ENCODE measurements at regions not wholly inside any gene's neighbourhood (a gene's known extent, or its start where the extent isn't known, plus 50 kb on each side); places are given as distances from the start of the nearest gene placed in this dataset.

DNA sequence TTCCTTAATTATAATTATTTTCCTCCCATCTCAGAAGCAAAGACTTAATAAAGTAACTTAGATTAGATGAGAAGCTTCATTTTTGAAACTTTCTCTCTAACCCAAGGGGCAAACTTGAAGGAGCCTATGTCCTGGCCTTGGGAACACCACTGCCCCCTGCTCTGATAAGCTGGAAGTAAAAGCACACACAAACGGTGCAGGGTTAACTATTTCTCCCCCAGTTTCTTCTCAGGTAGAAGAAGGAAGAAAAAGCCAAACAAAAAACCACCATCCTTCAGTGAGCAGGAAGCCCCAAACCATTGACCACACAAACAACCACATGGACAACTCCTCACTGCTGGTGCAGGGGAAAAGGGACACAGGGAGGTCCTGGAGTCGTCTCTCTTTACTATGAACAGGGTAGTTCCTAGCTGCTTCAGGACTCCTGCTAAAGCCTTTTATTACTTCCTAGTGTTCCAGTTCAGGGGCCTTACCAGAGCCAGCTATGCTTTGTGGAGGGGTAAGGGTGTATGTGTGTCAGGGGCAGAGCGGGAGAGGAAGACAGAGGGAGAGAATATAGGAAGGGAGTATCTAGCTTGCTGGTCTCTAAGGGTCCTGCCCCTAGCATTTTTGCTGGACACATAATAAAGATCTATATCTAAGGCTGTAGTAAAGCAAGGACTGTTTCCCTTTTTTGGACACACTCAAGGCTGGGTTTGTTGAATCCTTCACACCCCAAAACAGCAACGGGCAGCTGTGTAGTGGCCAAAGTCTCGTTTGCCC is 94.0 kb upstream of the UMPS start:
- Histone ChIP-seq H3K9me2 (replicated peaks; ENCODE audit: low read depth, low read length) (no peaks in the 10 kb centered on the region), H3F3A (ENCODE audit: low read depth) (no peaks in the 10 kb centered on the region), H3K79me2 (ENCODE audit: insufficient read depth, low read length) (no peaks in the 10 kb centered on the region), H3K9me3 (ENCODE audit: insufficient read depth, low read depth, low read length) (no peaks in the 10 kb centered on the region), H3K4me3 (ENCODE audit: low read length, poor library complexity, severe bottlenecking) (no peak overlapping the region), H2AFZ (ENCODE audit: low read length) (peak overlapping the region; percentile 81), H3K36me3 (ENCODE audit: insufficient read depth, low read length) (no peaks in the 10 kb centered on the region; the same call in 1 of the 2 replicates), H3K27me3 (ENCODE audit: insufficient read depth, low read length, poor library complexity, severe bottlenecking) (no peaks in the 10 kb centered on the region), H4K20me1 (ENCODE audit: insufficient read depth, low read length, poor library complexity, severe bottlenecking) (no peaks in the 10 kb centered on the region), H3K4me1 (ENCODE audit: insufficient read depth, low read length, poor library complexity, severe bottlenecking) (peaks cover 30% of the 10 kb centered on the region), H3K9ac (ENCODE audit: low read depth, low read length, poor library complexity, severe bottlenecking) (peak overlapping the region; percentile 33), H3K4me2 (ENCODE audit: low read depth, low read length, poor library complexity, severe bottlenecking) (peak overlapping the region; percentile 55)
- TF ChIP-seq, protein P1, sequence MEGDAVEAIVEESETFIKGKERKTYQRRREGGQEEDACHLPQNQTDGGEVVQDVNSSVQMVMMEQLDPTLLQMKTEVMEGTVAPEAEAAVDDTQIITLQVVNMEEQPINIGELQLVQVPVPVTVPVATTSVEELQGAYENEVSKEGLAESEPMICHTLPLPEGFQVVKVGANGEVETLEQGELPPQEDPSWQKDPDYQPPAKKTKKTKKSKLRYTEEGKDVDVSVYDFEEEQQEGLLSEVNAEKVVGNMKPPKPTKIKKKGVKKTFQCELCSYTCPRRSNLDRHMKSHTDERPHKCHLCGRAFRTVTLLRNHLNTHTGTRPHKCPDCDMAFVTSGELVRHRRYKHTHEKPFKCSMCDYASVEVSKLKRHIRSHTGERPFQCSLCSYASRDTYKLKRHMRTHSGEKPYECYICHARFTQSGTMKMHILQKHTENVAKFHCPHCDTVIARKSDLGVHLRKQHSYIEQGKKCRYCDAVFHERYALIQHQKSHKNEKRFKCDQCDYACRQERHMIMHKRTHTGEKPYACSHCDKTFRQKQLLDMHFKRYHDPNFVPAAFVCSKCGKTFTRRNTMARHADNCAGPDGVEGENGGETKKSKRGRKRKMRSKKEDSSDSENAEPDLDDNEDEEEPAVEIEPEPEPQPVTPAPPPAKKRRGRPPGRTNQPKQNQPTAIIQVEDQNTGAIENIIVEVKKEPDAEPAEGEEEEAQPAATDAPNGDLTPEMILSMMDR (conservative IDR thresholded peaks at IDR 0.05; ENCODE audit: low read length) = peak; percentile 22; the same call in 1 of the 2 replicates
- no peak for TF ChIP-seq EZH2phosphoT487 (IDR thresholded peaks at IDR 0.05; ENCODE audit: borderline replicate concordance)

DNA sequence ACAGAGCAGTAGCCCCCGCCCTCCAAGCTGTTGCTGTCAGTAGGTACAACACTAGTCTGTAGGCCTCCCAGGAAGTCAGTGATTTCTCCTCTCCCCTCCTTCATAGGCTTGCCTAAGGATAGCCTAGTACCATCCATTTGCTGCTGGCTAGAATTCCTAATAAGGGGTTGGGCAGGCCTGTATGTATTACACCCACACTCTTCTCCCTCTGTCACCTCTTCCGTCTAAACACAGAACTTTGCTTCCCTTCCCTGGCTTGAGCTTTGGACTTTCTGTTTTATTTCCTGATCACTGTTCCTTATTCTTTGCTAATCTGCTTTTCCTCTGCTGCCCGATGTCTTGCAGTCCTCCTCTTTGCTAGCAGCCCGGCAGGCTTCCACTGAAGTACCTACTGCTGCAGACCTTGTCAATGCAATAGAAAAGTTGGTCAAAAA is 93.4 kb upstream of the UMPS start:
- no peak for TF ChIP-seq EZH2phosphoT487 (IDR thresholded peaks at IDR 0.05; ENCODE audit: borderline replicate concordance)
- TF ChIP-seq, protein P1 (conservative IDR thresholded peaks at IDR 0.05; ENCODE audit: low read length) = no peak
- H3K9me2 ChIP-seq (replicated peaks; ENCODE audit: low read depth, low read length) = no peaks in the 10 kb centered on the region
- no peaks in the 10 kb centered on the region for H3F3A ChIP-seq (ENCODE audit: low read depth)
- H3K36me3 ChIP-seq (ENCODE audit: insufficient read depth, low read length) = no peaks in the 10 kb centered on the region; the same call in 1 of the 2 replicates
- H2AFZ ChIP-seq (ENCODE audit: low read length) = no peak overlapping the region
- peaks cover 30% of the 10 kb centered on the region for H3K4me1 ChIP-seq (ENCODE audit: insufficient read depth, low read length, poor library complexity, severe bottlenecking)
- no peaks in the 10 kb centered on the region for H3K9me3 ChIP-seq (ENCODE audit: insufficient read depth, low read depth, low read length)
- H3K4me2 ChIP-seq (ENCODE audit: low read depth, low read length, poor library complexity, severe bottlenecking) = no peak overlapping the region
- H3K27me3 ChIP-seq (ENCODE audit: insufficient read depth, low read length, poor library complexity, severe bottlenecking) = no peaks in the 10 kb centered on the region
- H3K79me2 ChIP-seq (ENCODE audit: insufficient read depth, low read length) = no peaks in the 10 kb centered on the region
- no peak overlapping the region for H3K4me3 ChIP-seq (ENCODE audit: low read length, poor library complexity, severe bottlenecking)
- no peaks in the 10 kb centered on the region for H4K20me1 ChIP-seq (ENCODE audit: insufficient read depth, low read length, poor library complexity, severe bottlenecking)
- no peak overlapping the region for H3K9ac ChIP-seq (ENCODE audit: low read depth, low read length, poor library complexity, severe bottlenecking)

DNA sequence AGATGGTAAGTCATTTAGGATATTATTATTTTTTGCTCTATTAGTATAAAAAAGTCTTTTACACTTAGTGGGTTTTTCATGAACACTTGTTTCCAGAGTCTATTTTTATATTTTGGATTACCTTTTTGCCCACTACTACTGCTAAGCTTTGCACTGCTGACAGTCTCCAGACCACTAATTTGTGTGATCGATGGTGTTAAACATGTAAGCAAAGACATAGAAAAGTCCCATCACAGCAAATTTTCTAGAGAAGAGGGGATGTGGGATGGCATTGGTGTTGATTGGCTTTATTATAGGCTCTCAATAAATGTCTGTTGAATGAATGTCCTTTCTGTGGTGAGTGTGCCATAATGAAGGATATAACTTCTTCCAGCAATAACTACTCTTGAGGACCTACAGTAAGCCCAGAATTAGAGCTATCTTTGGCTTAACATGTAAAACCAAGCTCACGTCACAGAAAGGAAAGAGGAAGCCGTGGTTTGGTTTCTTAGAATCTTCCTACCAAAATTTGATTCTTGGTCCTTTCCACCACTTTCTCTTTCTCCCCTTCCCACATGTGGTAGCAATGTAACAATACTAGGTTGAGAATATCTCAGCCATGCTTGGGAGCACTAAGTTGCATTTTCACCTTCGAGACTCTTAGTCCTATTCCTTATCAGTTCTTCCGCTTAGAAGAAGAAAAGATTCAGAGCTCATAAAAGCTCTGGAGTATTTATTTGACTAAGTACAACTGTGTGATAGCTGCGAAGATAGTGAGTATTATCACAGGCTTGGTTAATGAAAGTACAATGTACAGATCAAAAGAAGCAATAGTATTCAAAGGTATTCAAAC is 90.6 kb upstream of the UMPS start:
- no peak overlapping the region for H2AFZ ChIP-seq (ENCODE audit: low read length)
- H3K27me3 ChIP-seq (ENCODE audit: insufficient read depth, low read length, poor library complexity, severe bottlenecking) = no peaks in the 10 kb centered on the region
- TF ChIP-seq EZH2phosphoT487 (IDR thresholded peaks at IDR 0.05; ENCODE audit: borderline replicate concordance) = no peak
- TF ChIP-seq, protein P1 (conservative IDR thresholded peaks at IDR 0.05; ENCODE audit: low read length) = no peak
- H3K79me2 ChIP-seq (ENCODE audit: insufficient read depth, low read length) = no peaks in the 10 kb centered on the region
- no peaks in the 10 kb centered on the region for H3F3A ChIP-seq (ENCODE audit: low read depth)
- no peaks in the 10 kb centered on the region for H3K9me3 ChIP-seq (ENCODE audit: insufficient read depth, low read depth, low read length)
- peak overlapping the region; percentile 0 for H3K4me3 ChIP-seq (ENCODE audit: low read length, poor library complexity, severe bottlenecking)
- H3K4me1 ChIP-seq (ENCODE audit: insufficient read depth, low read length, poor library complexity, severe bottlenecking) = peaks cover 30% of the 10 kb centered on the region
- H3K36me3 ChIP-seq (ENCODE audit: insufficient read depth, low read length) = no peaks in the 10 kb centered on the region; the same call in 1 of the 2 replicates
- no peaks in the 10 kb centered on the region for H3K9me2 ChIP-seq (replicated peaks; ENCODE audit: low read depth, low read length)
- H3K9ac ChIP-seq (ENCODE audit: low read depth, low read length, poor library complexity, severe bottlenecking) = no peak overlapping the region
- H4K20me1 ChIP-seq (ENCODE audit: insufficient read depth, low read length, poor library complexity, severe bottlenecking) = no peaks in the 10 kb centered on the region
- peak overlapping the region; percentile 50 for H3K4me2 ChIP-seq (ENCODE audit: low read depth, low read length, poor library complexity, severe bottlenecking)

Measured in Loucy (cell line).